ENCODE measurements at regions not wholly inside any gene's neighbourhood (a gene's known extent, or its start where the extent isn't known, plus 50 kb on each side); places are given as distances from the start of the nearest gene placed in this dataset.

- intact Hi-C loops (cut with micrococcal nuclease) = no loop called here
- no peak overlapping the region for H3K27ac ChIP-seq (ENCODE audit: low read length in 2 of 2)
- H3K9ac ChIP-seq (ENCODE audit: low read length) = no peak overlapping the region
- H3K36me3 ChIP-seq (replicated peaks in 1 of 2; ENCODE audit: control extremely low read depth in 1 of 2, control insufficient read depth in 1 of 2, extremely low read depth in 1 of 2, insufficient read depth in 2 of 2, low read length in 1 of 2) = no peaks in the 10 kb centered on the region
- no peaks in the 10 kb centered on the region for H3K79me2 ChIP-seq (ENCODE audit: control insufficient read depth, insufficient read depth, low read length)
- ChIA-PET POLR2A (no interaction called here), CTCF (no interaction called here)
- no peak overlapping the region for H3K4me2 ChIP-seq (replicated peaks; ENCODE audit: low read depth, low read length, poor library complexity, severe bottlenecking)
- H3K4me3 ChIP-seq (ENCODE audit: control extremely low read depth in 1 of 5, extremely low read depth in 1 of 5, insufficient read depth in 1 of 5, low read depth in 2 of 5, low read length in 4 of 5) = no peak overlapping the region
- H3K27me3 ChIP-seq (replicated peaks in 1 of 4; ENCODE audit: control extremely low read depth in 1 of 4, control insufficient read depth in 3 of 4, insufficient read depth in 4 of 4, low read length in 3 of 4) = no peaks in the 10 kb centered on the region
- DNase-seq (no peak), ATAC-seq (ENCODE audit: low read depth) (no peak)
- no peaks in the 10 kb centered on the region for H3K27me3 Mint-ChIP-seq
- no peaks in the 10 kb centered on the region for H3K4me1 ChIP-seq (ENCODE audit: control insufficient read depth in 2 of 2, insufficient read depth in 2 of 2, low read length in 2 of 2)
- no peak overlapping the region for H3K27ac Mint-ChIP-seq
- peaks cover 0 to 13% (median 0%) of the 10 kb centered on the region in 3 donors for H3K9me3 ChIP-seq (ENCODE audit: control extremely low read depth in 1 of 3, control insufficient read depth in 2 of 3, insufficient read depth in 1 of 3, low read length in 2 of 3)
- no peak overlapping the region for H3K4me3 Mint-ChIP-seq
- 77% methylated on average over 4 of the region's 4 CpGs for WGBS (ENCODE audit: insufficient coverage)
- TF ChIP-seq EZH2 (IDR thresholded peaks at IDR 0.05; ENCODE audit: borderline replicate concordance, insufficient read depth, low read depth, low read length, poor library complexity, severe bottlenecking) = no peak
- TF ChIP-seq CTCF (IDR thresholded peaks at IDR 0.05) = no peak
- H4K20me1 ChIP-seq (ENCODE audit: control insufficient read depth, insufficient read depth, low read length, poor library complexity, severe bottlenecking) = no peaks in the 10 kb centered on the region
- H3K4me1 Mint-ChIP-seq = no peaks in the 10 kb centered on the region
- H2AFZ ChIP-seq (ENCODE audit: insufficient read depth, low read depth, low read length, poor library complexity, severe bottlenecking) = no peak overlapping the region
- no peaks in the 10 kb centered on the region for H3K9me3 Mint-ChIP-seq (ENCODE audit: insufficient read depth)
Observed at GRCh38 chr22:48696371-48696770, 1131.3 kb downstream of the BRD1 start.

- Mint-ChIP-seq H3K4me3 (no peak overlapping the region), H3K27me3 (no peaks in the 10 kb centered on the region), H3K27ac (no peak overlapping the region), H3K9me3 (ENCODE audit: insufficient read depth) (no peaks in the 10 kb centered on the region), H3K4me1 (no peaks in the 10 kb centered on the region)
- ChIA-PET POLR2A (no interaction called here), CTCF (no interaction called here)
- Histone ChIP-seq H3K4me3 (ENCODE audit: control extremely low read depth in 1 of 5, extremely low read depth in 1 of 5, insufficient read depth in 1 of 5, low read depth in 2 of 5, low read length in 4 of 5) (no peak overlapping the region), H3K27me3 (replicated peaks in 1 of 4; ENCODE audit: control extremely low read depth in 1 of 4, control insufficient read depth in 3 of 4, insufficient read depth in 4 of 4, low read length in 3 of 4) (no peaks in the 10 kb centered on the region), H3K9me3 (ENCODE audit: control extremely low read depth in 1 of 3, control insufficient read depth in 2 of 3, insufficient read depth in 1 of 3, low read length in 2 of 3) (peaks cover 0 to 10% (median 0%) of the 10 kb centered on the region in 3 donors), H3K27ac (ENCODE audit: low read length in 2 of 2) (no peak overlapping the region), H3K36me3 (replicated peaks in 1 of 2; ENCODE audit: control extremely low read depth in 1 of 2, control insufficient read depth in 1 of 2, extremely low read depth in 1 of 2, insufficient read depth in 2 of 2, low read length in 1 of 2) (no peaks in the 10 kb centered on the region), H3K4me1 (ENCODE audit: control insufficient read depth in 2 of 2, insufficient read depth in 2 of 2, low read length in 2 of 2) (no peaks in the 10 kb centered on the region), H3K79me2 (ENCODE audit: control insufficient read depth, insufficient read depth, low read length) (no peaks in the 10 kb centered on the region), H3K4me2 (replicated peaks; ENCODE audit: low read depth, low read length, poor library complexity, severe bottlenecking) (no peak overlapping the region), H2AFZ (ENCODE audit: insufficient read depth, low read depth, low read length, poor library complexity, severe bottlenecking) (no peak overlapping the region), H4K20me1 (ENCODE audit: control insufficient read depth, insufficient read depth, low read length, poor library complexity, severe bottlenecking) (no peaks in the 10 kb centered on the region), H3K9ac (ENCODE audit: low read length) (no peak overlapping the region)
- WGBS (ENCODE audit: insufficient coverage) = 81% methylated on average over 16 of the region's 19 CpGs
- DNase-seq (no peak), ATAC-seq (ENCODE audit: low read depth) (no peak)
- TF ChIP-seq CTCF (IDR thresholded peaks at IDR 0.05) = no peak
- TF ChIP-seq EZH2 (IDR thresholded peaks at IDR 0.05; ENCODE audit: borderline replicate concordance, insufficient read depth, low read depth, low read length, poor library complexity, severe bottlenecking) = no peak
- intact Hi-C loops (cut with micrococcal nuclease) = no loop called here
Observed at GRCh38 chr22:48695731-48696305, 1131.9 kb downstream of the BRD1 start.
